ENCODE measurements at regions not wholly inside any gene's neighbourhood (a gene's known extent, or its start where the extent isn't known, plus 50 kb on each side); places are given as distances from the start of the nearest gene placed in this dataset.

- no peak overlapping the region for H3K4me3 ChIP-seq
- ATAC-seq (no peak), DNase-seq (no peak)
- no peak overlapping the region for H3K27ac ChIP-seq
- TF ChIP-seq POLR2A (IDR thresholded peaks at IDR 0.05) = no peak
- TF ChIP-seq CTCF (IDR thresholded peaks at IDR 0.05) = no peak
- WGBS, 4 donors = 81 to 87% (median 84%) methylated on average over 4 of the region's 4 CpGs
- no peaks in the 10 kb centered on the region for H3K4me1 ChIP-seq
- H3K36me3 ChIP-seq = no peaks in the 10 kb centered on the region
- peaks cover 0 to 14% (median 0%) of the 10 kb centered on the region in 12 donors for H3K9me3 ChIP-seq
- intact Hi-C loops (cut with DNase I) = no loop called here
- peaks cover 0 to 6% (median 0%) of the 10 kb centered on the region in 9 donors for H3K27me3 ChIP-seq
Measured at GRCh38 chr7:117955046-117955445, 81.8 kb upstream of the CTTNBP2 start.

GRCh38 chr7:117960351-117960750, 87.1 kb upstream of the CTTNBP2 start:
- H3K9me3 ChIP-seq = no peaks in the 10 kb centered on the region
- H3K27ac ChIP-seq = no peak overlapping the region
- intact Hi-C loops (cut with DNase I) = no loop called here
- H3K36me3 ChIP-seq = no peaks in the 10 kb centered on the region
- DNase-seq (no peak), ATAC-seq (no peak)
- H3K4me1 ChIP-seq = no peaks in the 10 kb centered on the region
- H3K27me3 ChIP-seq = peaks cover 0 to 6% (median 0%) of the 10 kb centered on the region in 9 donors
- no peak for TF ChIP-seq CTCF (IDR thresholded peaks at IDR 0.05)
- no peak overlapping the region for H3K4me3 ChIP-seq

- 50 to 62% (median 60%) methylated on average over 4 of the region's 4 CpGs for WGBS, 4 donors
- intact Hi-C loops (cut with DNase I) = no loop called here
- TF ChIP-seq CTCF (IDR thresholded peaks at IDR 0.05) (no peak), POLR2A (IDR thresholded peaks at IDR 0.05) (no peak)
- DNase-seq = no peak
- no peak overlapping the region for H3K4me3 ChIP-seq
- H3K9me3 ChIP-seq = no peaks in the 10 kb centered on the region
- peaks cover 0 to 1% (median 0%) of the 10 kb centered on the region in 9 donors for H3K27me3 ChIP-seq
- H3K4me1 ChIP-seq = no peaks in the 10 kb centered on the region
- no peaks in the 10 kb centered on the region for H3K36me3 ChIP-seq
- no peak for ATAC-seq
- no peak overlapping the region for H3K27ac ChIP-seq
Measured at GRCh38 chr7:117961235-117961634, 88.0 kb upstream of the CTTNBP2 start.

- Histone ChIP-seq H3K9me3 (no peaks in the 10 kb centered on the region), H3K4me3 (no peak overlapping the region), H3K27ac (no peak overlapping the region), H3K4me1 (no peaks in the 10 kb centered on the region), H3K36me3 (no peaks in the 10 kb centered on the region), H3K27me3 (no peaks in the 10 kb centered on the region)
- TF ChIP-seq CTCF (IDR thresholded peaks at IDR 0.05) = no peak
- 80 to 87% (median 85%) methylated on average over 5 of the region's 5 CpGs for WGBS, 4 donors
- ATAC-seq = no peak
- DNase-seq = no peak
- intact Hi-C loops (cut with DNase I) = no loop called here
Measured at GRCh38 chr7:117962366-117962994, 89.2 kb upstream of the CTTNBP2 start.
